Uterus (tissue), 3 donors: ENCODE measurements at regions not wholly inside any gene's neighbourhood (a gene's known extent, or its start where the extent isn't known, plus 50 kb on each side); places are given as distances from the start of the nearest gene placed in this dataset.
"Not testable (repeated sequence)": the region's sequence is repeated elsewhere in the genome, so short reads cannot be mapped to it uniquely, and the experiment has no call there.

ENCODE experiments used
- DNase-seq, 2 donors: peaks; one replicate each; pipeline ENCODE4 v3.0.0-alpha.2; 2019 to 2020
- H3K27ac ChIP-seq, 2 donors: fragments of 200-600 bp; sonication (generic); 1 replicate in 1 of 2; 2 replicates in 1 of 2; pipeline ENCODE4 v1.5.1; 2016 to 2018
- H3K27me3 ChIP-seq, 2 donors: fragments of 200-600 bp; sonication (generic); one replicate each; pipeline ENCODE4 v1.5.1; 2018 to 2019; ENCODE audit warnings: control low read depth in 1 of 2
- H3K36me3 ChIP-seq, 2 donors: fragments of 200-600 bp; sonication (generic); one replicate each; pipeline ENCODE4 v1.5.1; 2019; ENCODE audit warnings: control low read depth in 1 of 2
- H3K4me1 ChIP-seq, 2 donors: fragments of 200-600 bp; sonication (generic); one replicate each; pipeline ENCODE4 v1.5.1; 2018 to 2019; ENCODE audit warnings: control low read depth in 1 of 2
- H3K4me3 ChIP-seq, 2 donors: fragments of 200-600 bp; sonication (generic); 1 replicate in 1 of 2; 2 replicates in 1 of 2; pipeline ENCODE4 v1.5.1; 2018 to 2019; ENCODE audit warnings: mild to moderate bottlenecking in 1 of 2
- H3K9me3 ChIP-seq, 2 donors: fragments of 200-600 bp; sonication (generic); one replicate each; pipeline ENCODE4 v1.5.1; 2019; ENCODE audit warnings: control low read depth in 1 of 2
- CTCF ChIP-seq, 4 experiments: fragments of 200-600 bp in 2 of 4; fragments of 450-650 bp in 2 of 4; sonication (generic) in 2 of 4; IDR thresholded peaks; one replicate each; pipeline ENCODE4 v1.5.1; 2016 to 2019; ENCODE audit warnings: antibody characterized with exemption in 4 of 4, mild to moderate bottlenecking in 2 of 4, moderate library complexity in 1 of 4
- POLR2A ChIP-seq, 2 donors: fragments of 450-650 bp; IDR thresholded peaks; one replicate each; pipeline ENCODE4 v1.6.1; 2016; ENCODE audit warnings: antibody characterized with exemption in 2 of 2, mild to moderate bottlenecking in 1 of 2, moderate library complexity in 1 of 2
- intact Hi-C: fragments of 100-400 bp; cut with DNase I; formaldehyde crosslinking; loops from one replicate; pipeline ENCODE4 v1.15.1; 2023; ENCODE audit warnings: low total_unique reads
- donor health status: DM: yes; HTN: yes; CAD: no.

- intact Hi-C loops: no loop called here
- H3K36me3 ChIP-seq: no peaks in the 10 kb centered on the region
- no peaks in the 10 kb centered on the region for H3K4me1 ChIP-seq
- no peak overlapping the region for H3K27ac ChIP-seq
- DNase-seq: no peak
- no peaks in the 10 kb centered on the region for H3K9me3 ChIP-seq
- no peaks in the 10 kb centered on the region for H3K27me3 ChIP-seq
- TF ChIP-seq POLR2A (IDR thresholded peaks at IDR 0.05): no peak
- no peak for TF ChIP-seq CTCF (IDR thresholded peaks at IDR 0.05)
- H3K4me3 ChIP-seq: no peak overlapping the region
These were observed 764.1 kb upstream of the NXPH2 start for GRCh38 chr2:139544186-139544851.

- H3K27ac ChIP-seq, H3K9me3 ChIP-seq, DNase-seq, H3K27me3 ChIP-seq, H3K4me3 ChIP-seq, intact Hi-C loops, H3K36me3 ChIP-seq, H3K4me1 ChIP-seq: not testable (repeated sequence)
These were observed 758.3 kb upstream of the NXPH2 start for GRCh38 chr2:139538332-139539020.

GRCh38 chr2:139529080-139529479 lies 748.9 kb upstream of the NXPH2 start:
- no peak overlapping the region for H3K27ac ChIP-seq
- TF ChIP-seq CTCF (IDR thresholded peaks at IDR 0.05): no peak
- TF ChIP-seq POLR2A (IDR thresholded peaks at IDR 0.05): no peak
- no peaks in the 10 kb centered on the region for H3K36me3 ChIP-seq
- H3K4me1 ChIP-seq: no peaks in the 10 kb centered on the region
- no peaks in the 10 kb centered on the region for H3K27me3 ChIP-seq
- no peak overlapping the region for H3K4me3 ChIP-seq
- no peak for DNase-seq
- no peaks in the 10 kb centered on the region for H3K9me3 ChIP-seq
- intact Hi-C loops: no loop called here

- Histone ChIP-seq H3K36me3 (no peaks in the 10 kb centered on the region), H3K9me3 (no peaks in the 10 kb centered on the region), H3K4me3 (no peak overlapping the region), H3K27ac (no peak overlapping the region), H3K4me1 (no peaks in the 10 kb centered on the region), H3K27me3 (no peaks in the 10 kb centered on the region)
- intact Hi-C loops: no loop called here
- no peak for DNase-seq
- TF ChIP-seq POLR2A (IDR thresholded peaks at IDR 0.05): no peak
- TF ChIP-seq CTCF (IDR thresholded peaks at IDR 0.05): no peak
These were observed 746.6 kb upstream of the NXPH2 start for GRCh38 chr2:139526781-139527180.

- H3K27me3 ChIP-seq: no peaks in the 10 kb centered on the region
- DNase-seq: no peak
- no peaks in the 10 kb centered on the region for H3K36me3 ChIP-seq
- intact Hi-C loops: no loop called here
- H3K4me1 ChIP-seq: no peaks in the 10 kb centered on the region
- TF ChIP-seq POLR2A (IDR thresholded peaks at IDR 0.05) (no peak), CTCF (IDR thresholded peaks at IDR 0.05) (no peak)
- no peak overlapping the region for H3K27ac ChIP-seq
- H3K4me3 ChIP-seq: no peak overlapping the region
- H3K9me3 ChIP-seq: no peaks in the 10 kb centered on the region
These were observed 738.1 kb upstream of the NXPH2 start for GRCh38 chr2:139518321-139518720.
